H1 (cell line): ENCODE measurements at regions not wholly inside any gene's neighbourhood (a gene's known extent, or its start where the extent isn't known, plus 50 kb on each side); places are given as distances from the start of the nearest gene placed in this dataset.

ENCODE experiments used
- CTCF ChIA-PET: fragments of 300-600 bp; sonication (Branson Sonifier 250); formaldehyde crosslinking; loops from one replicate; lab custom pipeline; 2021; ENCODE audit not compliant: partially characterized antibody; lab: Charles Lee
- POLR2A ChIA-PET: fragments of 300-600 bp; sonication (Branson Sonifier 250); formaldehyde crosslinking; loops from one replicate; lab custom pipeline; 2021; ENCODE audit warnings: inconsistent platforms; ENCODE audit not compliant: partially characterized antibody; lab: Charles Lee
- DNase-seq, 2 experiments: peaks; one replicate each; pipeline versions ENCODE4 v3.0.0 to v3.0.0-alpha.2; 2010 to 2022; ENCODE audit warnings: low spot score in 2 of 2, low read depth in 1 of 2, mixed read lengths in 1 of 2
- FAIRE-seq: peaks from 2 replicates; lab custom pipeline; 2011; peaks lifted over from hg19 to GRCh38; lab: Jason Lieb, UNC
- H2AFZ ChIP-seq: 2 replicates; pipeline ENCODE4 v1.8.1; 2012; ENCODE audit warnings: low read length, inconsistent platforms
- H2AK5ac ChIP-seq: 2 replicates; pipeline ENCODE4 v1.6.1; 2013; ENCODE audit warnings: low read depth, low read length
- H2BK120ac ChIP-seq: replicated peaks from 2 replicates; pipeline ENCODE3; 2013; ENCODE audit warnings: low read depth, low read length, inconsistent platforms
- H2BK12ac ChIP-seq: 2 replicates; pipeline ENCODE4 v1.6.1; 2013; ENCODE audit warnings: low read depth, low read length
- H2BK15ac ChIP-seq: 2 replicates; pipeline ENCODE4 v1.6.1; 2013; ENCODE audit warnings: low read length
- H2BK20ac ChIP-seq: 2 replicates; pipeline ENCODE4 v1.6.1; 2013; ENCODE audit warnings: low read length
- H2BK5ac ChIP-seq: 2 replicates; pipeline ENCODE4 v1.6.1; 2013; ENCODE audit warnings: low read depth, low read length
- H3K14ac ChIP-seq: 2 replicates; pipeline ENCODE4 v1.6.1; 2013; ENCODE audit warnings: inconsistent platforms; ENCODE audit not compliant: insufficient read length
- H3K18ac ChIP-seq: 2 replicates; pipeline ENCODE4 v1.6.1; 2013; ENCODE audit warnings: low read length; ENCODE audit errors: extremely low read depth
- H3K23ac ChIP-seq: 2 replicates; pipeline ENCODE4 v1.6.1; 2013; ENCODE audit warnings: inconsistent platforms; ENCODE audit not compliant: insufficient read length
- H3K23me2 ChIP-seq: 2 replicates; pipeline ENCODE4 v1.6.1; 2013; ENCODE audit warnings: low read depth, low read length
- H3K27ac ChIP-seq: 2 replicates; pipeline ENCODE4 v1.6.1; 2011; ENCODE audit warnings: low read depth, low read length, inconsistent platforms
- H3K27me3 ChIP-seq, 4 experiments: replicated peaks in 1 of 4; 1 replicate in 1 of 4; 2 replicates in 3 of 4; pipeline versions ENCODE4 v1.6.1 to v1.8.1; 2011 to 2013; ENCODE audit warnings: low read length in 3 of 4, mild to moderate bottlenecking in 3 of 4, inconsistent platforms in 2 of 4, mixed read lengths in 2 of 4, moderate library complexity in 1 of 4; ENCODE audit not compliant: control insufficient read depth in 3 of 4, insufficient read depth in 3 of 4; ENCODE audit errors: extremely low read depth in 1 of 4
- H3K36me3 ChIP-seq, 4 experiments: 2 replicates each; pipeline versions ENCODE4 v1.6.1 to v1.8.1; 2011 to 2013; ENCODE audit warnings: mild to moderate bottlenecking in 4 of 4, low read length in 3 of 4, moderate library complexity in 2 of 4, control low read depth in 1 of 4, inconsistent platforms in 1 of 4; ENCODE audit not compliant: insufficient read depth in 4 of 4, control insufficient read depth in 2 of 4
- H3K4ac ChIP-seq: replicated peaks from 2 replicates; pipeline ENCODE3; 2013; ENCODE audit warnings: low read length, low read depth, mixed read lengths, inconsistent platforms; ENCODE audit not compliant: insufficient read length
- H3K4me1 ChIP-seq, 4 experiments: replicated peaks in 1 of 4; 1 replicate in 1 of 4; 2 replicates in 3 of 4; pipeline versions ENCODE4 v1.6.1 to v1.8.1; 2011 to 2013; ENCODE audit warnings: low read length in 3 of 4, inconsistent platforms in 2 of 4, mixed read lengths in 1 of 4; ENCODE audit not compliant: insufficient read depth in 4 of 4, control insufficient read depth in 3 of 4
- H3K4me2 ChIP-seq, 2 experiments: 2 replicates each; pipeline versions ENCODE4 v1.6.1 to v1.8.1; 2011 to 2013; ENCODE audit warnings: low read depth in 2 of 2, low read length in 2 of 2, control low read depth in 1 of 2, inconsistent platforms in 1 of 2, mild to moderate bottlenecking in 1 of 2; ENCODE audit not compliant: insufficient read depth in 1 of 2
- H3K4me3 ChIP-seq, 4 experiments: fragments of 200-600, 300-600 bp in 1 of 4; sonication (generic), shearing (Covaris generic), sonication (Bioruptor Twin) in 1 of 4; 2 replicates each; pipeline versions ENCODE4 v1.5.1 to v1.8.1; 2011 to 2016; ENCODE audit warnings: low read length in 4 of 4, low read depth in 3 of 4, control low read depth in 2 of 4, inconsistent platforms in 2 of 4, mild to moderate bottlenecking in 2 of 4, mixed read lengths in 1 of 4, moderate library complexity in 1 of 4; ENCODE audit not compliant: insufficient read depth in 2 of 4; ENCODE audit errors: extremely low read depth in 1 of 4
- H3K56ac ChIP-seq: replicated peaks from 2 replicates; pipeline ENCODE3; 2013; ENCODE audit warnings: low read depth, mild to moderate bottlenecking, mixed read lengths, low read length, inconsistent platforms; ENCODE audit not compliant: insufficient read length
- H3K79me1 ChIP-seq: 2 replicates; pipeline ENCODE4 v1.6.1; 2013; ENCODE audit warnings: low read depth, low read length, control low read depth
- H3K79me2 ChIP-seq, 2 experiments: 2 replicates each; pipeline versions ENCODE4 v1.6.1 to v1.8.1; 2012 to 2013; ENCODE audit warnings: low read length in 2 of 2, mild to moderate bottlenecking in 2 of 2, inconsistent platforms in 1 of 2; ENCODE audit not compliant: insufficient read depth in 2 of 2, control insufficient read depth in 1 of 2
- H3K9ac ChIP-seq, 4 experiments: replicated peaks in 1 of 4; 1 replicate in 1 of 4; 2 replicates in 3 of 4; pipeline versions ENCODE4 v1.6.1 to v1.8.1; 2011 to 2013; ENCODE audit warnings: low read depth in 3 of 4, low read length in 3 of 4, control low read depth in 2 of 4, mild to moderate bottlenecking in 2 of 4, moderate library complexity in 2 of 4, inconsistent platforms in 1 of 4; ENCODE audit errors: extremely low read depth in 1 of 4
- H3K9me3 ChIP-seq, 2 experiments: 2 replicates each; pipeline versions ENCODE4 v1.6.1 to v1.8.1; 2012 to 2013; ENCODE audit warnings: mild to moderate bottlenecking in 2 of 2, moderate library complexity in 2 of 2, control low read depth in 1 of 2, inconsistent platforms in 1 of 2, low read depth in 1 of 2, low read length in 1 of 2, mixed read lengths in 1 of 2; ENCODE audit not compliant: insufficient read depth in 2 of 2
- H4K20me1 ChIP-seq, 2 experiments: replicated peaks in 1 of 2; 2 replicates each; pipeline versions ENCODE3 to v1.8.1; 2011 to 2013; ENCODE audit warnings: inconsistent platforms in 2 of 2, low read length in 2 of 2, mild to moderate bottlenecking in 1 of 2; ENCODE audit not compliant: insufficient read depth in 2 of 2, control insufficient read depth in 1 of 2
- H4K5ac ChIP-seq: 2 replicates; pipeline ENCODE4 v1.6.1; 2013; ENCODE audit warnings: low read length, low read depth, mixed read lengths, inconsistent platforms; ENCODE audit not compliant: insufficient read length
- H4K8ac ChIP-seq: 2 replicates; pipeline ENCODE4 v1.8.0; 2013; ENCODE audit warnings: mild to moderate bottlenecking, moderate library complexity, low read length, inconsistent platforms; ENCODE audit not compliant: insufficient read depth; ENCODE audit errors: extremely low read depth
- H4K91ac ChIP-seq: replicated peaks from 2 replicates; pipeline ENCODE3; 2013; ENCODE audit warnings: low read length, mixed read lengths, inconsistent platforms; ENCODE audit not compliant: insufficient read length
- ASH2L ChIP-seq: fragments of 200-600, 300-600 bp; sonication (generic); IDR thresholded peaks from one replicate; pipeline ENCODE4 v1.7.1; 2017; ENCODE audit warnings: low read length
- CHD2 ChIP-seq: IDR thresholded peaks from 2 replicates; pipeline ENCODE4 v1.6.1; 2012; ENCODE audit warnings: low read length, improper control_type of control experiment
- CTCF ChIP-seq, 3 experiments: IDR thresholded peaks; 1 replicate in 2 of 3; 2 replicates in 1 of 3; pipeline versions ENCODE4 v1.5.1 to v1.6.1; 2011; ENCODE audit warnings: low read length in 3 of 3, mild to moderate bottlenecking in 3 of 3, inconsistent platforms in 2 of 3, low read depth in 1 of 3, moderate library complexity in 1 of 3; ENCODE audit not compliant: insufficient read depth in 1 of 3; ENCODE audit errors: control extremely low read depth in 1 of 3
- HDAC2 ChIP-seq, 2 experiments: fragments of 300-600 bp in 1 of 2; sonication (generic) in 1 of 2; IDR thresholded peaks; 2 replicates each; pipeline ENCODE4 v1.6.1; 2011 to 2012; ENCODE audit warnings: low read depth in 2 of 2, low read length in 2 of 2, mild to moderate bottlenecking in 2 of 2, moderate library complexity in 2 of 2, borderline replicate concordance in 1 of 2, inconsistent platforms in 1 of 2
- JUND ChIP-seq: IDR thresholded peaks from 2 replicates; pipeline ENCODE4 v1.6.1; 2011; ENCODE audit warnings: mild to moderate bottlenecking, improper control_type of control experiment, low read length
- KDM1A ChIP-seq: fragments of 200-600, 300-600 bp; sonication (generic); IDR thresholded peaks from 2 replicates; pipeline ENCODE4 v1.7.1; 2016; ENCODE audit warnings: mild to moderate bottlenecking, low read length, borderline replicate concordance
- RBBP5 ChIP-seq: IDR thresholded peaks from 2 replicates; pipeline ENCODE4 v1.7.1; 2012; ENCODE audit warnings: low read depth, mild to moderate bottlenecking, inconsistent platforms, low read length, moderate library complexity, borderline replicate concordance
- RNF2 ChIP-seq: fragments of 200-900, 300-1000 bp; sonication (generic); IDR thresholded peaks from 2 replicates; pipeline ENCODE4 v1.7.1; 2016; ENCODE audit warnings: borderline replicate concordance, low read depth, mild to moderate bottlenecking, antibody characterized with exemption, low read length; ENCODE audit not compliant: poor library complexity, severe bottlenecking; ENCODE audit errors: missing control alignments
- TCF12 ChIP-seq: IDR thresholded peaks from 2 replicates; pipeline ENCODE4 v1.6.1; 2011; ENCODE audit warnings: low read depth, mild to moderate bottlenecking, low read length
- TEAD4 ChIP-seq: IDR thresholded peaks from 2 replicates; pipeline ENCODE4 v1.6.1; 2012; ENCODE audit warnings: low read depth, low read length, inconsistent platforms, mixed read lengths
- WGBS, 2 experiments: shearing (Covaris generic) in 1 of 2; methylation state at CpG; one replicate each; pipeline versions ENCODE4 v1.1.6 to v1.1.7; 2013 to 2015; ENCODE audit warnings: low lambda C conversion rate in 2 of 2, mixed read lengths in 2 of 2, inconsistent platforms in 1 of 2, low coverage in 1 of 2, missing lambda C conversion rate in 1 of 2; ENCODE audit not compliant: insufficient replicate concordance in 2 of 2, insufficient coverage in 1 of 2, insufficient read length in 1 of 2; ENCODE audit errors: extremely low coverage in 1 of 2, missing lambda C conversion rate in 1 of 2; 5-methylcytosine and 5-hydroxymethylcytosine counted together
- TF ChIP-seq, protein P1 (sequence below): IDR thresholded peaks from 2 replicates; pipeline ENCODE4 v1.6.1; 2011; ENCODE audit warnings: low read length, improper control_type of control experiment

DNA sequence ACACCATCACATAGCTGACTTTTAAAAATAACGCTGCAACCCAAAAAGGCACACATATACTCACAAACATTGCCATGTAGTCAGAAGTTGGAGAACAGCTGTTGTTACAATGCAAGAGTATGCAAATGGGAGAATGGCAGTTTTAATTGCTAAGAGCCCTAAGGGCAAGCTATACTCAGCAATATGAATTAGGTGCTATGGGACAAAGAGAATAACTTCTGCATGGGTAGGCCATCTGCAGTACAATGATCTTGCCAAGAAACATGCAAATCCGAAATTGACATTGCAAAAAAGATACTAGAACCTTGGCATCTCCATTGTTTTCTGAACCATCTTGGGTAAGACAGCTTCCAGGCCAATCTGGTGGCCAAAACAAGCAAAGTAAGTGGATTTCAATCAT, 697.8 kb downstream of the LRRIQ3 start:
- no peak overlapping the region for H2BK120ac ChIP-seq
- no peak overlapping the region for H2BK15ac ChIP-seq
- no peak overlapping the region for H3K14ac ChIP-seq
- no peak overlapping the region for H3K23ac ChIP-seq
- H3K27ac ChIP-seq, result no peak overlapping the region
- no peak overlapping the region for H3K18ac ChIP-seq
- no peaks in the 10 kb centered on the region for H3K9me3 ChIP-seq
- ChIA-PET CTCF (no interaction called here), POLR2A (no interaction called here)
- no peaks in the 10 kb centered on the region for H3K4me1 ChIP-seq
- DNase-seq (no peak), FAIRE-seq (no peak)
- H3K56ac ChIP-seq, result no peak overlapping the region
- no peak overlapping the region for H3K4ac ChIP-seq
- H4K20me1 ChIP-seq, result no peaks in the 10 kb centered on the region
- H4K91ac ChIP-seq, result no peak overlapping the region
- H4K5ac ChIP-seq, result no peak overlapping the region
- no peak overlapping the region for H2BK5ac ChIP-seq
- no peak overlapping the region for H3K9ac ChIP-seq
- H3K36me3 ChIP-seq, result no peaks in the 10 kb centered on the region
- no peak overlapping the region for H3K4me2 ChIP-seq
- no peak overlapping the region for H3K4me3 ChIP-seq
- no peak overlapping the region for H2AFZ ChIP-seq
- H4K8ac ChIP-seq, result no peak overlapping the region
- H3K23me2 ChIP-seq, result no peaks in the 10 kb centered on the region
- H3K79me1 ChIP-seq, result no peaks in the 10 kb centered on the region
- WGBS, 2 experiments, result 77% methylated on average over 2 of the region's 2 CpGs; no CpG with 5 or more reads in 1 of the 2 experiments
- H3K27me3 ChIP-seq, result no peaks in the 10 kb centered on the region
- no peak overlapping the region for H2BK12ac ChIP-seq
- no peak overlapping the region for H2BK20ac ChIP-seq
- H3K79me2 ChIP-seq, result no peaks in the 10 kb centered on the region
- no peak overlapping the region for H2AK5ac ChIP-seq
- TF ChIP-seq JUND (no peak), KDM1A (no peak), RBBP5 (no peak), ASH2L (no peak), RNF2 (no peak), TEAD4 (no peak), HDAC2 (IDR thresholded peaks at IDR 0.05; ENCODE audit: borderline replicate concordance in 1 of 2, low read depth in 2 of 2, low read length in 2 of 2) (no peak), TCF12 (no peak), CTCF (IDR thresholded peaks at IDR 0.05; ENCODE audit: control extremely low read depth in 1 of 3, insufficient read depth in 1 of 3, low read depth in 1 of 3, low read length in 3 of 3) (no peak), CHD2 (no peak)
- TF ChIP-seq, protein P1, sequence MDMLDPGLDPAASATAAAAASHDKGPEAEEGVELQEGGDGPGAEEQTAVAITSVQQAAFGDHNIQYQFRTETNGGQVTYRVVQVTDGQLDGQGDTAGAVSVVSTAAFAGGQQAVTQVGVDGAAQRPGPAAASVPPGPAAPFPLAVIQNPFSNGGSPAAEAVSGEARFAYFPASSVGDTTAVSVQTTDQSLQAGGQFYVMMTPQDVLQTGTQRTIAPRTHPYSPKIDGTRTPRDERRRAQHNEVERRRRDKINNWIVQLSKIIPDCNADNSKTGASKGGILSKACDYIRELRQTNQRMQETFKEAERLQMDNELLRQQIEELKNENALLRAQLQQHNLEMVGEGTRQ, result no peak
